Lung (tissue), 11 donors: ENCODE measurements at regions not wholly inside any gene's neighbourhood (a gene's known extent, or its start where the extent isn't known, plus 50 kb on each side); places are given as distances from the start of the nearest gene placed in this dataset.

Experiments
- ATAC-seq: fragments of 200-7000 bp; cut with Tn5 transposase; one replicate; pipeline ENCODE4 v1.9.1; 2020; ENCODE audit warnings: moderate number of reproducible peaks; ENCODE audit not compliant: insufficient read depth, low FRiP score
- DNase-seq, 3 donors: peaks; one replicate each; pipeline ENCODE4 v3.0.0-alpha.2; 2013 to 2017
- H3K27ac ChIP-seq, 2 donors: one replicate each; pipeline ENCODE4 v1.5.1; 2013; ENCODE audit warnings: mild to moderate bottlenecking in 2 of 2, moderate library complexity in 2 of 2, control low read depth in 1 of 2, inconsistent platforms in 1 of 2, low read depth in 1 of 2, low read length in 1 of 2
- H3K27me3 ChIP-seq, 3 donors: one replicate each; pipeline ENCODE4 v1.5.1; 2013; ENCODE audit warnings: low read length in 2 of 3; ENCODE audit not compliant: control insufficient read depth in 3 of 3, insufficient read depth in 3 of 3
- H3K36me3 ChIP-seq, 4 donors: one replicate each; pipeline ENCODE4 v1.5.1; 2013; ENCODE audit warnings: low read length in 4 of 4, mild to moderate bottlenecking in 1 of 4, moderate library complexity in 1 of 4; ENCODE audit not compliant: control insufficient read depth in 4 of 4, insufficient read depth in 4 of 4
- H3K4me1 ChIP-seq, 5 donors: one replicate each; pipeline ENCODE4 v1.5.1; 2013; ENCODE audit warnings: low read length in 5 of 5, mild to moderate bottlenecking in 2 of 5, moderate library complexity in 1 of 5; ENCODE audit not compliant: control insufficient read depth in 5 of 5, insufficient read depth in 5 of 5
- H3K4me3 ChIP-seq: one replicate; pipeline ENCODE4 v1.5.1; 2013; ENCODE audit warnings: mild to moderate bottlenecking, control low read depth, moderate library complexity
- H3K9ac ChIP-seq, 2 donors: one replicate each; pipeline ENCODE4 v1.5.1; 2013; ENCODE audit warnings: low read length in 2 of 2, control low read depth in 1 of 2; ENCODE audit not compliant: insufficient read depth in 1 of 2
- H3K9me3 ChIP-seq, 4 donors: one replicate each; pipeline ENCODE4 v1.5.1; 2013; ENCODE audit warnings: low read length in 3 of 4, mild to moderate bottlenecking in 1 of 4, moderate library complexity in 1 of 4; ENCODE audit not compliant: control insufficient read depth in 4 of 4, insufficient read depth in 3 of 4
- WGBS, 2 donors: extraction: QIAGEN DNeasy Blood & Tissue Kit; methylation state at CpG; one replicate each; pipeline ENCODE4 v1.1.7; 2013; 5-methylcytosine and 5-hydroxymethylcytosine counted together
- TF ChIP-seq, protein P1 (sequence below): IDR thresholded peaks from 2 replicates; pipeline ENCODE4 v1.5.1; 2012; ENCODE audit warnings: mild to moderate bottlenecking; ENCODE audit errors: control extremely low read depth, extremely low read depth
- donor health status: control.
- donor health status: control.
- donor health status: Bipolar disorder and iron deficiency.
- donor health status: healthy.
- donor health status: DM: yes; HTN: yes; CAD: no.

GRCh38 chr14:41235466-41235865 lies 371.2 kb upstream of the LRFN5 start:
- Histone ChIP-seq H3K4me3 (no peak overlapping the region), H3K36me3 (no peaks in the 10 kb centered on the region), H3K9ac (no peak overlapping the region), H3K27ac (no peak overlapping the region), H3K27me3 (no peaks in the 10 kb centered on the region), H3K4me1 (no peaks in the 10 kb centered on the region), H3K9me3 (peaks cover 0 to 4% (median under 1%) of the 10 kb centered on the region in 4 donors)
- 79 to 91% methylated on average over 5 of the region's 5 CpGs for WGBS, 2 donors
- ATAC-seq = no peak
- TF ChIP-seq, protein P1, sequence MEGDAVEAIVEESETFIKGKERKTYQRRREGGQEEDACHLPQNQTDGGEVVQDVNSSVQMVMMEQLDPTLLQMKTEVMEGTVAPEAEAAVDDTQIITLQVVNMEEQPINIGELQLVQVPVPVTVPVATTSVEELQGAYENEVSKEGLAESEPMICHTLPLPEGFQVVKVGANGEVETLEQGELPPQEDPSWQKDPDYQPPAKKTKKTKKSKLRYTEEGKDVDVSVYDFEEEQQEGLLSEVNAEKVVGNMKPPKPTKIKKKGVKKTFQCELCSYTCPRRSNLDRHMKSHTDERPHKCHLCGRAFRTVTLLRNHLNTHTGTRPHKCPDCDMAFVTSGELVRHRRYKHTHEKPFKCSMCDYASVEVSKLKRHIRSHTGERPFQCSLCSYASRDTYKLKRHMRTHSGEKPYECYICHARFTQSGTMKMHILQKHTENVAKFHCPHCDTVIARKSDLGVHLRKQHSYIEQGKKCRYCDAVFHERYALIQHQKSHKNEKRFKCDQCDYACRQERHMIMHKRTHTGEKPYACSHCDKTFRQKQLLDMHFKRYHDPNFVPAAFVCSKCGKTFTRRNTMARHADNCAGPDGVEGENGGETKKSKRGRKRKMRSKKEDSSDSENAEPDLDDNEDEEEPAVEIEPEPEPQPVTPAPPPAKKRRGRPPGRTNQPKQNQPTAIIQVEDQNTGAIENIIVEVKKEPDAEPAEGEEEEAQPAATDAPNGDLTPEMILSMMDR = no peak
- no peak for DNase-seq

- 76 to 80% methylated on average over 2 of the region's 2 CpGs for WGBS, 2 donors
- Histone ChIP-seq H3K4me1 (no peaks in the 10 kb centered on the region), H3K9ac (no peak overlapping the region), H3K36me3 (no peaks in the 10 kb centered on the region), H3K27me3 (no peaks in the 10 kb centered on the region), H3K4me3 (no peak overlapping the region), H3K9me3 (no peaks in the 10 kb centered on the region), H3K27ac (no peak overlapping the region)
- TF ChIP-seq, protein P1 = no peak
- ATAC-seq (no peak), DNase-seq (no peak)
These were observed 376.0 kb upstream of the LRFN5 start for GRCh38 chr14:41230683-41231082.

GRCh38 chr14:41229824-41230223 lies 376.9 kb upstream of the LRFN5 start:
- H3K9ac ChIP-seq = no peak overlapping the region
- H3K4me3 ChIP-seq = no peak overlapping the region
- no peak overlapping the region for H3K27ac ChIP-seq
- no peaks in the 10 kb centered on the region for H3K4me1 ChIP-seq
- no peaks in the 10 kb centered on the region for H3K9me3 ChIP-seq
- DNase-seq = no peak
- no peaks in the 10 kb centered on the region for H3K36me3 ChIP-seq
- no peaks in the 10 kb centered on the region for H3K27me3 ChIP-seq
- TF ChIP-seq, protein P1 = no peak
- ATAC-seq = no peak
- 81 to 93% methylated on average over 2 of the region's 2 CpGs for WGBS, 2 donors

DNA sequence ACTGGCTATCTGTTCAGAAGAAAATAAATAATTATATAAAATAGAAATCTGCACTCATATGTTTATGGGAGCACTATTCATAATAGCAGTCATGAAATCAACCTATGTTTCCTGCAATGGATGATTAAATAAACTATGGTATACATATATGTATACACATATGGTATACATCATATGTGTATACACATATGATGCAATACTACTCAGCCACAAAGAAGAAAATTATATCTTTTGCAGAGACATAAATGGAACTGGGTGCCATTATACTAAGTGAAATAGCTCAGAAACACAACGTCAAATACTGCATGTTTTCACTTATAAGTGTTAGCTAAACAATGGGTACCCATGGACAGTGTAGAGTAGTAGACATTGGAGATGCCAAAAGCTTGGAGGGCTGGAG lies 381.2 kb upstream of the LRFN5 start:
- Histone ChIP-seq H3K4me1 (no peaks in the 10 kb centered on the region), H3K27me3 (no peaks in the 10 kb centered on the region), H3K9me3 (no peaks in the 10 kb centered on the region), H3K4me3 (no peak overlapping the region), H3K27ac (no peak overlapping the region), H3K9ac (no peak overlapping the region), H3K36me3 (no peaks in the 10 kb centered on the region)
- ATAC-seq (no peak), DNase-seq (no peak)
- WGBS, 2 donors = 72 to 78% methylated on average over 1 of the region's 1 CpG
- TF ChIP-seq, protein P1 = no peak
